HCT116 (cell line): ENCODE measurements at regions not wholly inside any gene's neighbourhood (a gene's known extent, or its start where the extent isn't known, plus 50 kb on each side); places are given as distances from the start of the nearest gene placed in this dataset.
"Not testable (repeated sequence)": the region's sequence is repeated elsewhere in the genome, so short reads cannot be mapped to it uniquely, and the experiment has no call there.

Experiments used
- ATAC-seq: fragments of 200-7000 bp; cut with Tn5 transposase; 2 replicates; pipeline ENCODE4 v1.9.1; 2020; ENCODE audit warnings: mild to moderate bottlenecking, moderate library complexity
- BruUV-seq: library from RNA; stranded (reverse); fragments of 400-500 nt; replicated peaks from 2 replicates; lab custom pipeline; 2021; lab: Mats Ljungman, UMichigan
- CTCF ChIA-PET: fragments of 300-600 bp; sonication (Branson Sonifier 250); formaldehyde crosslinking; loops from one replicate; lab custom pipeline; 2021; ENCODE audit warnings: antibody characterized with exemption; lab: Charles Lee
- POLR2A ChIA-PET: fragments of 300-600, 350-600 bp; sonication (Branson Sonifier 250); formaldehyde crosslinking; loops from one replicate; lab custom pipeline; 2021; ENCODE audit warnings: antibody characterized with exemption; lab: Charles Lee
- RAD21 ChIA-PET, 2 experiments: fragments of 300-600 bp; sonication (Branson Sonifier 250); formaldehyde crosslinking; loops; one replicate each; lab custom pipeline; 2023; ENCODE audit warnings: low total read pairs in 2 of 2; ENCODE audit not compliant: uncharacterized antibody in 2 of 2, unreplicated experiment in 2 of 2, low non-redundant PET in 1 of 2; lab: Charles Lee
- DNase-seq: peaks from one replicate; pipeline ENCODE4 v3.0.0-alpha.2; 2010; ENCODE audit warnings: low read depth, low spot score
- H2AFZ ChIP-seq: fragments of 200-600 bp; shearing (Covaris generic), sonication (generic); 2 replicates; pipeline ENCODE4 v1.6.1; 2017; ENCODE audit warnings: low read depth, mixed run types, mixed read lengths, antibody characterized with exemption, low read length; ENCODE audit not compliant: poor library complexity, severe bottlenecking
- H3K27ac ChIP-seq: 2 replicates; pipeline ENCODE4 v1.5.1; 2012; ENCODE audit warnings: low read depth, low read length
- H3K27me3 ChIP-seq: fragments of 200-600 bp; sonication (generic); 2 replicates; pipeline ENCODE4 v1.6.1; 2016; ENCODE audit warnings: mixed run types, low read length, mixed read lengths; ENCODE audit not compliant: insufficient read depth
- H3K36me3 ChIP-seq, 2 experiments: fragments of 200-500 bp in 1 of 2; fragments of 200-600 bp in 1 of 2; sonication (Bioruptor generic) in 1 of 2; sonication (generic) in 1 of 2; 2 replicates each; pipeline versions ENCODE4 v1.5.1 to v1.6.1; 2014 to 2016; ENCODE audit warnings: low read length in 2 of 2, inconsistent platforms in 1 of 2, mixed read lengths in 1 of 2, mixed run types in 1 of 2; ENCODE audit not compliant: insufficient read depth in 2 of 2, control insufficient read depth in 1 of 2
- H3K4me1 ChIP-seq, 2 experiments: fragments of 200-600 bp in 1 of 2; sonication (generic) in 1 of 2; 2 replicates each; pipeline versions ENCODE4 v1.5.1 to v1.6.1; 2012 to 2017; ENCODE audit warnings: low read length in 2 of 2, inconsistent platforms in 1 of 2, mild to moderate bottlenecking in 1 of 2, mixed read lengths in 1 of 2, mixed run types in 1 of 2, moderate library complexity in 1 of 2; ENCODE audit not compliant: insufficient read depth in 2 of 2, control insufficient read depth in 1 of 2
- H3K4me2 ChIP-seq: fragments of 200-600 bp; sonication (generic); 2 replicates; pipeline ENCODE4 v1.6.1; 2017; ENCODE audit warnings: mixed run types, low read length, mixed read lengths
- H3K4me3 ChIP-seq, 2 experiments: fragments of 200-600 bp in 1 of 2; sonication (generic) in 1 of 2; replicated peaks in 1 of 2; 2 replicates each; pipeline ENCODE4 v1.5.1; 2011 to 2016; ENCODE audit warnings: low read length in 2 of 2, control low read depth in 1 of 2, low read depth in 1 of 2, mild to moderate bottlenecking in 1 of 2, mixed read lengths in 1 of 2, mixed run types in 1 of 2
- H3K79me2 ChIP-seq: fragments of 200-600 bp; sonication (generic); 2 replicates; pipeline ENCODE4 v1.6.1; 2017; ENCODE audit warnings: mild to moderate bottlenecking, mixed run types, low read length, moderate library complexity, mixed read lengths; ENCODE audit not compliant: insufficient read depth
- H3K9ac ChIP-seq: fragments of 200-600 bp; sonication (generic); 2 replicates; pipeline ENCODE4 v1.6.1; 2016; ENCODE audit warnings: low read length, mixed read lengths
- H3K9me2 ChIP-seq: fragments of 200-600 bp; sonication (generic), shearing (Covaris generic); 2 replicates; pipeline ENCODE4 v1.6.1; 2017; ENCODE audit warnings: mixed run types, mild to moderate bottlenecking, moderate library complexity; ENCODE audit not compliant: insufficient read depth
- H3K9me3 ChIP-seq, 2 experiments: fragments of 200-500 bp in 1 of 2; fragments of 200-600 bp in 1 of 2; sonication (Bioruptor generic) in 1 of 2; sonication (generic) in 1 of 2; 2 replicates each; pipeline ENCODE4 v1.6.1; 2014 to 2017; ENCODE audit warnings: low read length in 2 of 2, mixed read lengths in 2 of 2, inconsistent platforms in 1 of 2, low read depth in 1 of 2, mild to moderate bottlenecking in 1 of 2, mixed run types in 1 of 2, moderate library complexity in 1 of 2; ENCODE audit not compliant: control insufficient read depth in 1 of 2, insufficient read depth in 1 of 2
- H4K20me1 ChIP-seq: fragments of 200-600 bp; sonication (generic), shearing (Covaris generic); 2 replicates; pipeline ENCODE4 v1.6.1; 2017; ENCODE audit warnings: mixed run types, mild to moderate bottlenecking, moderate library complexity; ENCODE audit not compliant: insufficient read depth
- CBX3 ChIP-seq: IDR thresholded peaks from 2 replicates; pipeline ENCODE4 v1.6.1; 2012; ENCODE audit warnings: low read depth
- CEBPB ChIP-seq: IDR thresholded peaks from 2 replicates; pipeline ENCODE4 v1.6.1; 2012; ENCODE audit warnings: low read depth
- EGR1 ChIP-seq: IDR thresholded peaks from 2 replicates; pipeline ENCODE4 v1.6.1; 2012; ENCODE audit warnings: low read depth
- ELF1 ChIP-seq: IDR thresholded peaks from 2 replicates; pipeline ENCODE4 v1.6.1; 2012; ENCODE audit warnings: low read depth, borderline replicate concordance
- JUND ChIP-seq: IDR thresholded peaks from 2 replicates; pipeline ENCODE4 v1.6.1; 2012
- POLR2A ChIP-seq: IDR thresholded peaks from 2 replicates; pipeline ENCODE4 v1.7.0; 2011; ENCODE audit warnings: borderline replicate concordance; ENCODE audit not compliant: insufficient read depth, insufficient read length; ENCODE audit errors: extremely low read depth
- SIN3A ChIP-seq: IDR thresholded peaks from 2 replicates; pipeline ENCODE4 v1.6.1; 2012; ENCODE audit warnings: low read depth
- SP1 ChIP-seq: IDR thresholded peaks from 2 replicates; pipeline ENCODE4 v1.6.1; 2012; ENCODE audit warnings: low read depth
- SRF ChIP-seq: IDR thresholded peaks from 2 replicates; pipeline ENCODE4 v1.6.1; 2012; ENCODE audit warnings: low read depth
- YY1 ChIP-seq: IDR thresholded peaks from 2 replicates; pipeline ENCODE4 v1.6.1; 2011; ENCODE audit warnings: low read length, low read depth, moderate library complexity, mild to moderate bottlenecking; ENCODE audit not compliant: insufficient replicate concordance; ENCODE audit errors: extremely low read depth
- intact Hi-C: fragments of 100-400 bp; cut with micrococcal nuclease; formaldehyde crosslinking; loops from 2 replicates; pipeline ENCODE4 v1.10.0; 2022
- TF ChIP-seq, protein P1 (sequence below): IDR thresholded peaks from 2 replicates; pipeline ENCODE4 v1.6.1; 2012; ENCODE audit warnings: low read depth

- Histone ChIP-seq H3K36me3 (no peaks in the 10 kb centered on the region), H3K4me2 (no peak overlapping the region), H3K9ac (no peak overlapping the region), H2AFZ (no peak overlapping the region), H3K9me2 (no peaks in the 10 kb centered on the region), H3K27me3 (no peaks in the 10 kb centered on the region), H3K27ac (no peak overlapping the region), H3K4me1 (no peaks in the 10 kb centered on the region), H3K4me3 (no peak overlapping the region), H3K79me2 (no peaks in the 10 kb centered on the region), H4K20me1 (no peaks in the 10 kb centered on the region), H3K9me3 (no peaks in the 10 kb centered on the region)
- ChIA-PET POLR2A (no interaction called here), CTCF (no interaction called here), RAD21 (no interaction called here)
- no TSS peak for BruUV-seq
- intact Hi-C loops: no loop called here
- DNase-seq (no peak), ATAC-seq (no peak)
- TF ChIP-seq EGR1 (no peak), YY1 (no peak), SIN3A (no peak), JUND (no peak)
These were observed 320.1 kb upstream of the KYNU start for GRCh38 chr2:142557391-142557790.

DNA sequence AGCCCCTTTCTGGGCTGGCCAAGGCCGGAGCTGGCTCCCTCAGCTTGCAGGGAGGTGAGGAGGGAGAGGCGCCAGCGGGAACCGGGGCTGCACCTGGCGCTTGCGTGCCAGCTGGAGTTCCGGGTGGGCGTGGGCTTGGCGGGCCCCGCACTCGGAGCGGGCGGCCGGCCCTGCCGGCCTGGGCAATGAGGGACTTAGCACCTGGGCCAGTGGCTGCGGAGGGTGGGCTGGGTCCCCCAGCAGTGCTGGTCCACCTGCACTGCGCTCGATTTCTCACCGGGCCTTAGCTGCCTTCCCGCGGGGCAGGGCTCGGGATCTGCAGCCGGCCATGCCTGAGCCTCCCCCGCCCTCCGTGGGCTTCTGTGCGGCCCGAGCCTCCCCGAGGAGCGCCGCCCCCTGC, 331.5 kb upstream of the KYNU start:
- BruUV-seq, H3K27me3 ChIP-seq, H4K20me1 ChIP-seq, DNase-seq, H3K79me2 ChIP-seq, POLR2A ChIA-PET, H3K9ac ChIP-seq, H3K9me2 ChIP-seq, CTCF ChIA-PET, H3K9me3 ChIP-seq, H3K4me1 ChIP-seq, H3K4me2 ChIP-seq, intact Hi-C loops, ATAC-seq, H3K27ac ChIP-seq, H3K4me3 ChIP-seq, H3K36me3 ChIP-seq, H2AFZ ChIP-seq, RAD21 ChIA-PET: not testable (repeated sequence)

DNA sequence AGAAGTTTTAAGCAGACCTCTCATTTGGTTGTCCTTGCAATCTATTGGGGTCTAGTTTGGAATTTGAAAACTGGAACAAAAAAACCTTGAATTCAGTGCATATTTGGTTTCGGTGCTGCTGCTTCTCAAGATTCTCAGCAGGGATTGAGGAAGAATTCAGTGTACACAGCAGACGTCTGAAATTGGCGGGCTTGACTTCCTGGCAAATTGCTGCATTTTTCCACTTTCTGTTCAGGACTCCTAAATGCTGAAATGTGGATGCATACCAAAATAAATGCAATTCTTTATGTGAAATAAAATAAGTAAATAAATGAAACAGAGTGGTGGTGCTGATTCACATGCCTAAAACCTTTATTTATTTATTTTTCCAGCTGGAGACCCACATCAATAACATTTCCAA, 332.4 kb upstream of the KYNU start:
- Histone ChIP-seq H3K4me2 (no peak overlapping the region), H3K9me3 (no peaks in the 10 kb centered on the region), H3K27me3 (no peaks in the 10 kb centered on the region), H3K79me2 (no peaks in the 10 kb centered on the region), H3K4me3 (no peak overlapping the region), H3K27ac (no peak overlapping the region), H3K9ac (no peak overlapping the region), H3K36me3 (no peaks in the 10 kb centered on the region), H3K9me2 (no peaks in the 10 kb centered on the region), H2AFZ (no peak overlapping the region), H3K4me1 (no peaks in the 10 kb centered on the region), H4K20me1 (no peaks in the 10 kb centered on the region)
- BruUV-seq: no TSS peak
- CTCF ChIA-PET: no interaction called here
- RAD21 ChIA-PET: no interaction called here
- no peak for ATAC-seq
- no peak for DNase-seq
- POLR2A ChIA-PET: no interaction called here
- no peak for TF ChIP-seq POLR2A
- TF ChIP-seq SP1: no peak
- no peak for TF ChIP-seq EGR1
- TF ChIP-seq CBX3: no peak
- no peak for TF ChIP-seq SRF
- no peak for TF ChIP-seq ELF1
- no peak for TF ChIP-seq JUND
- TF ChIP-seq, protein P1, sequence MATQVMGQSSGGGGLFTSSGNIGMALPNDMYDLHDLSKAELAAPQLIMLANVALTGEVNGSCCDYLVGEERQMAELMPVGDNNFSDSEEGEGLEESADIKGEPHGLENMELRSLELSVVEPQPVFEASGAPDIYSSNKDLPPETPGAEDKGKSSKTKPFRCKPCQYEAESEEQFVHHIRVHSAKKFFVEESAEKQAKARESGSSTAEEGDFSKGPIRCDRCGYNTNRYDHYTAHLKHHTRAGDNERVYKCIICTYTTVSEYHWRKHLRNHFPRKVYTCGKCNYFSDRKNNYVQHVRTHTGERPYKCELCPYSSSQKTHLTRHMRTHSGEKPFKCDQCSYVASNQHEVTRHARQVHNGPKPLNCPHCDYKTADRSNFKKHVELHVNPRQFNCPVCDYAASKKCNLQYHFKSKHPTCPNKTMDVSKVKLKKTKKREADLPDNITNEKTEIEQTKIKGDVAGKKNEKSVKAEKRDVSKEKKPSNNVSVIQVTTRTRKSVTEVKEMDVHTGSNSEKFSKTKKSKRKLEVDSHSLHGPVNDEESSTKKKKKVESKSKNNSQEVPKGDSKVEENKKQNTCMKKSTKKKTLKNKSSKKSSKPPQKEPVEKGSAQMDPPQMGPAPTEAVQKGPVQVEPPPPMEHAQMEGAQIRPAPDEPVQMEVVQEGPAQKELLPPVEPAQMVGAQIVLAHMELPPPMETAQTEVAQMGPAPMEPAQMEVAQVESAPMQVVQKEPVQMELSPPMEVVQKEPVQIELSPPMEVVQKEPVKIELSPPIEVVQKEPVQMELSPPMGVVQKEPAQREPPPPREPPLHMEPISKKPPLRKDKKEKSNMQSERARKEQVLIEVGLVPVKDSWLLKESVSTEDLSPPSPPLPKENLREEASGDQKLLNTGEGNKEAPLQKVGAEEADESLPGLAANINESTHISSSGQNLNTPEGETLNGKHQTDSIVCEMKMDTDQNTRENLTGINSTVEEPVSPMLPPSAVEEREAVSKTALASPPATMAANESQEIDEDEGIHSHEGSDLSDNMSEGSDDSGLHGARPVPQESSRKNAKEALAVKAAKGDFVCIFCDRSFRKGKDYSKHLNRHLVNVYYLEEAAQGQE: no peak
- TF ChIP-seq CEBPB: no peak
- intact Hi-C loops: no loop called here
